HUES64 (cell line): ENCODE measurements at regions not wholly inside any gene's neighbourhood (a gene's known extent, or its start where the extent isn't known, plus 50 kb on each side); places are given as distances from the start of the nearest gene placed in this dataset.

Source experiments
- H3K27ac ChIP-seq: 2 replicates; pipeline ENCODE4 v1.7.0; 2013; ENCODE audit warnings: low read depth, low read length, inconsistent platforms
- H3K27me3 ChIP-seq: 2 replicates; pipeline ENCODE4 v1.6.1; 2013; ENCODE audit warnings: mild to moderate bottlenecking, low read length; ENCODE audit not compliant: insufficient read depth
- H3K36me3 ChIP-seq: 2 replicates; pipeline ENCODE4 v1.6.1; 2013; ENCODE audit warnings: mild to moderate bottlenecking, low read length; ENCODE audit not compliant: insufficient read depth
- H3K4me1 ChIP-seq: 2 replicates; pipeline ENCODE4 v1.6.1; 2013; ENCODE audit warnings: mild to moderate bottlenecking, low read length, moderate library complexity; ENCODE audit not compliant: insufficient read depth
- H3K4me3 ChIP-seq: 2 replicates; pipeline ENCODE4 v1.5.1; 2013; ENCODE audit warnings: mild to moderate bottlenecking, low read length, moderate library complexity
- H3K9ac ChIP-seq: 2 replicates; pipeline ENCODE4 v1.6.1; 2013; ENCODE audit warnings: mild to moderate bottlenecking, low read depth, low read length
- H3K9me3 ChIP-seq: 2 replicates; pipeline ENCODE4 v1.6.1; 2013; ENCODE audit warnings: low read depth, low read length; ENCODE audit not compliant: insufficient read depth
- WGBS: fragments of 150-250, 120-280 bp; methylation state at CpG from one replicate; pipeline ENCODE4 v1.1.7; 2013; ENCODE audit warnings: missing lambda C conversion rate; 5-methylcytosine and 5-hydroxymethylcytosine counted together

DNA sequence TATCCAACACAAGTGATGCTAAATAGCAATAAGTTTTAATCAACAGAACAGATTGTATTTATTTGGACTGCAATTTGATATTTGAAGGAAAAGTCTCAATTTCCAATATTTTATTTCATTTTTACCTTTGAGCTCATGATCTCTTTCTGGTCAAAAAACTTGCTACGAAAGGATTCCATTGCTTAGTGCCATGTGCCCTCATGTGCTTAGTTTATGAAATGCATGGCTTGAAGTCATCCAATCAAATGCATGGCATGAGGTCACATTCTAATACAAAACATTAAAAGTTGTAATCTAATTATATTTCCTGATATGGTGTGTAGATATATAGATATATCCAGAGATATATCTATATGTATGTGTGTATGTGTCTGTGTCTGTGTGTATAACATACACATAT is 321.2 kb upstream of the ADGRB3 start:
- no peaks in the 10 kb centered on the region for H3K27me3 ChIP-seq
- no peak overlapping the region for H3K9ac ChIP-seq
- no peaks in the 10 kb centered on the region for H3K36me3 ChIP-seq
- no peaks in the 10 kb centered on the region for H3K9me3 ChIP-seq
- H3K4me3 ChIP-seq: no peak overlapping the region
- WGBS: 100% methylated on average over 1 of the region's 1 CpG
- no peak overlapping the region for H3K27ac ChIP-seq
- H3K4me1 ChIP-seq: no peaks in the 10 kb centered on the region

DNA sequence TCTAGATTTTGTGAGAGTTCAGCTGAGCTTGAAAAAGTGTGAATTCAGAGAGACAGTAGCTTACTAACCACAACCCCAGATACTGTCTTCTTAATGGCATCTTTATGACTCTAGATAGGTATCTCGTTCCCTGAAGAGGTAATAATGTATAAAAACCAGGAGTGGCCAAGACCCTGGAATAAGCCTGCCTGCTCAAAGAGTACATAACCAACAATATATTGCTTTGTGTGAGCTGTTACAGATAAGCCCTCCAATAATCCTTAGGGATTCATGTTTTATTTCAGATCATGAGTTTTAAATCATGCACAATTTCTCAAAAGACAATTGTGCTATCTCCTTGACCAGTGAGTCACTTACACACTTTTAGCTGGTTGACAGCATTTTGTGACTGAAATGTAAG is 327.8 kb upstream of the ADGRB3 start:
- no peak overlapping the region for H3K9ac ChIP-seq

DNA sequence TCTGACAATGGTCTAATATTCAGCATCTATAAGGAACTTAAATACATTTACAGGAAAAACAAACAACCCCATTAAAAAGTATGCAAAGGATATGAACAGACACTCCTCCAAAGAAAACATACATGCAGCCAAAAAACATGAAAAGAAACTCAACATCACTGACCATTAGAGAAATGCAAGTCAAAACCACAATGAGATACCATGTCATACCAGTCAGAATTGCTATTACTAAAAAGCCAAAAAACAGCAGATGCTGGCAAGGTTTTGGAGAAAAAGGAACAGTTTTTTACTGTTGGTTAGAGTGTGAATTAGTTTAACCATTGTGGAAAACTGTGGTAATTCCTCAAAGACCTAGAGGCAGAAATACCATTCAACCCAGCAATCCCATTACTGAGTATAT is 339.0 kb upstream of the ADGRB3 start:
- Histone ChIP-seq H3K9me3 (no peaks in the 10 kb centered on the region), H3K27ac (no peak overlapping the region), H3K27me3 (no peaks in the 10 kb centered on the region), H3K4me3 (no peak overlapping the region), H3K4me1 (no peaks in the 10 kb centered on the region), H3K9ac (no peak overlapping the region), H3K36me3 (no peaks in the 10 kb centered on the region)

More for the DNA sequence above, 327.8 kb upstream of the ADGRB3 start:
- Histone ChIP-seq H3K27me3 (no peaks in the 10 kb centered on the region), H3K4me1 (no peaks in the 10 kb centered on the region), H3K27ac (no peak overlapping the region), H3K4me3 (no peak overlapping the region), H3K9me3 (no peaks in the 10 kb centered on the region), H3K36me3 (no peaks in the 10 kb centered on the region)
- WGBS: 83% methylated on average over 1 of the region's 1 CpG

DNA sequence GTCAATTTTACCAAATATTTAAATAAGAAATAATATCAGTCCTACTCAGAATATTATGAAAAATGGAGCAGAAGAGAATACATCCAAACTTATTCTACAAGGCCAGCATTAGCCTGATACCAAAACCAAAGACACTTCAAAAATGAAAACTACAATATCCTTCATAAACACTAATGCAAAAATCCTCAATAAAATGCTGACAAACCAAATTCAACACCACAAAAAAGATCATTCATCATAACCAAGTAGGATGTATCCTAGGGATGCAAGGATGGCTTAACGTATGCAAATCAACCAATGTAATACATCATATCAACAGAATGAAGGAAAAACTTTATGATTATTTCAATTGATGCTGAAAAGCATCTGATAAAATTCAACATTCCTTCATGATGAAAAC is 352.4 kb upstream of the ADGRB3 start:
- Histone ChIP-seq H3K4me1 (no peaks in the 10 kb centered on the region), H3K27me3 (no peaks in the 10 kb centered on the region), H3K9ac (no peak overlapping the region), H3K9me3 (0 out of 2 replicates have a peak, but pooled peaks cover 3% of the 10 kb centered on the region), H3K27ac (no peak overlapping the region), H3K4me3 (no peak overlapping the region), H3K36me3 (no peaks in the 10 kb centered on the region)
- 57% methylated on average over 1 of the region's 1 CpG for WGBS

DNA sequence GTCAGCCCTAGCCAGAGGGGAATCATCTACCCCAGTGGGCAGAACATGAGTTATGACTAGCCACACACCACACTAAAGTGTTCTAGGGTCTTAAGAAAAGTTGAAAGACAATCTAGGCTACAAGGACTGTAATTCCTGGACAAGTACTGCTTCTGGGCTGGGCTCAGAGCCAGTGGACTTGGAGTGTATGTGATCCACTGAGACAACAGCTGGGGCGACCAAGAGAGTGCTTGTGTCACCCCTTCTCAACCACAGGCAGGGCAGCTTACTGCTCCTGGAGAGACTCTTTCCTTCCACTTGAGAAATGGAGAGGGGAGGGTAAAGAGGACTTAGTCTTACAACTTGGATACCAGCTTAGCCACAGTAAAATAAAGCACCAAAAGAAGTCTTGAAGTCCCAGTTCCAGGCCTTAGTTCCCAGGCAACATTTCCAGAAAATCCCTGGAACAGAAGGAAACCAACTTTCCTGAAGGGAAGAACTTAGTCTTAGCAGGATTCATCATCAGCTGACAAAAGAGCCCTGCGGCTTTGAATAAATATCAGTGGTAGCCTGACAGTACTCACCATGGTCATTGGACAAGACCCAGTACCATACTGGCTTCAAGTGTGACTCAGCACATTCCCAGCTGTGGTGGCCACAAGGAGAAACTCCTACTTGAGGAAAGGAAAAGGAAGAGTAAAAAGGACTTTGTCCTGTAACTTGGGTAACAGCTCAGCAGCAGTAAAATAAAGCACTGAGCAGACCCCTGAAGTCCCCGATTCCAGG is 355.1 kb upstream of the ADGRB3 start:
- H3K9me3 ChIP-seq: 0 out of 2 replicates have a peak, but pooled peaks cover 3% of the 10 kb centered on the region
- no peaks in the 10 kb centered on the region for H3K36me3 ChIP-seq
- H3K9ac ChIP-seq: no peak overlapping the region
- H3K27ac ChIP-seq: no peak overlapping the region
- H3K4me3 ChIP-seq: no peak overlapping the region
- H3K27me3 ChIP-seq: no peaks in the 10 kb centered on the region
- no peaks in the 10 kb centered on the region for H3K4me1 ChIP-seq
- WGBS: 94% methylated on average over 3 of the region's 3 CpGs

DNA sequence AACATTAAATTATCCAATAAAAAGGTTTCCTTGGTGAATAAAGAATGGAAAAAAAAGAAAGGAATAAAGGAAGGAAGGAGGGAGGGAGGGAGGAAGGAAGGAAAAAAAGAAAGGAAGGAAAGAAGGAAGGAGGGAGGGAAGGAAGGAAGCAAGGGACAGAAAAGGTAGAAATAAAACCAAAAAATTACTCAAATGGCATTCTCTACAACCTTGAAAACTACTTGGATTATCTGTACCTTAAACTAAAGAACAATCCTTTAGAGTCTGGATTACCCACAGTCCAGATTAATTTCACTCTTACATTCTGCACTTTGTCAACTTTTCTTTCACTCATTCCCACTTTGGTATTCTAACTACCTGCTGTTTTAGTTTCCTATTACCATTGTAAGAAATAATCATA is 361.8 kb upstream of the ADGRB3 start:
- Histone ChIP-seq H3K9ac (no peak overlapping the region), H3K9me3 (no peaks in the 10 kb centered on the region), H3K27me3 (no peaks in the 10 kb centered on the region), H3K36me3 (no peaks in the 10 kb centered on the region), H3K27ac (no peak overlapping the region), H3K4me1 (no peaks in the 10 kb centered on the region), H3K4me3 (no peak overlapping the region)

DNA sequence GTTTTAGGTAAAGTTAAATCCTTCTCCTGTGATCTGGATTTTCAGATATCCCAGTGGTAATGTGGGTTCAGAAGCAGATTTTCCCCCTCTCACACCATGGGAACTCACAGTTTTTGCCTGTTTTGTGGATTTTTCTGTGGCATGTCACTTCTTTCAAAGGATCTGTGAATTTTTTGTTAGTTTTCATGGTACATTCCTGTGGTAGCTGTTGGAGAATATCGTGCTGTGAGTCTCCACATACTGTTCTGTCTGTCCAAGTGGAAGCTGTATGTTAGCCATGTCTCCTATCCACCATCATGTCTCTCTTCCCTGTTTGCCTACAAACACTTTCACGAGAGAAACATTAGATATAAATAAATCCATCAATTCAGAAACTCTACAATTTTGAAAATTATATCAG is 378.7 kb upstream of the ADGRB3 start:
- no peak overlapping the region for H3K4me3 ChIP-seq
- 69% methylated on average over 2 of the region's 2 CpGs for WGBS
- no peak overlapping the region for H3K9ac ChIP-seq
- no peaks in the 10 kb centered on the region for H3K36me3 ChIP-seq
- H3K27ac ChIP-seq: no peak overlapping the region
- H3K27me3 ChIP-seq: no peaks in the 10 kb centered on the region
- peaks cover 11% of the 10 kb centered on the region for H3K9me3 ChIP-seq
- H3K4me1 ChIP-seq: no peaks in the 10 kb centered on the region

DNA sequence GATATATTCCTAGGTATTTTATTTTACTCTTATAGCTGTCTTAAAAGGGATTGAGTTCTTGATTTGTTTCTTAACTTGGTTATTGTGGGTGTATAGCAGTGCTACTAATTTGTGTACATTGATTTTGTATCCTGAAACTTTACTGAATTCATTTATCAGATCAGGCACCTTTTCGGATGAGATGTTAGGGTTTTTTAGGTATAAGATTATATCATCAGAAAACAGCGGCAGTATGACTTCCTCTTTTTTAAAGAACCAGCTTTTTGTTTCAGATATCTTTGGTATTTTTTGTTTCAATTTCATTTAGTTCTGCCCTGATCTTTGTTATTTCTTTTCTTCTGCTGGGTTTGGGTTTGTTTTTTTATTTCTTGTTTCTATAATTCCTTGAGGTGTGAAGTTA is 382.4 kb upstream of the ADGRB3 start:
- Histone ChIP-seq H3K27ac (no peak overlapping the region), H3K4me3 (no peak overlapping the region), H3K9me3 (no peaks in the 10 kb centered on the region; the same call in 1 of the 2 replicates), H3K4me1 (no peaks in the 10 kb centered on the region), H3K27me3 (no peaks in the 10 kb centered on the region), H3K9ac (no peak overlapping the region), H3K36me3 (no peaks in the 10 kb centered on the region)
- 95% methylated on average over 2 of the region's 2 CpGs for WGBS

DNA sequence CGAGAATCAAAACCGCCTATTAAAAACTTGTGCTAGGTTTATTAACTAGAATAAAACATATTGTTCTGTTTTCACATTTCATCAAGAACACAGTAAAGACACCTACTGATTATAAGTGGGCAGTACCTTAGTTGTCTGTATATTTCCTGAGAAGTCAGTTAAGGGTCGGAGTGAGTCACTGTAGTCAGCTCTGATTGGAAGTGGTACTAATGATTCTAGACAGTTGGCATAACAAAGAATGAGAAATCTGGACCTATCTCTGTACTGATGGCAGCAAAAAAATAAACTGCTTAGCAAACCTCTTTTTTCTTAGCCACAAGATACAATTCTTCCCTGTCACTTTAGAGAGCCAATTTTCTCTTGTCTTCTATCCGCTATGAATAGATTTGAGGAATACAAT is 387.3 kb upstream of the ADGRB3 start:
- Histone ChIP-seq H3K27me3 (no peaks in the 10 kb centered on the region), H3K4me1 (no peaks in the 10 kb centered on the region), H3K9me3 (no peaks in the 10 kb centered on the region; the same call in 1 of the 2 replicates), H3K27ac (no peak overlapping the region), H3K9ac (no peak overlapping the region), H3K4me3 (no peak overlapping the region), H3K36me3 (no peaks in the 10 kb centered on the region)
- 96% methylated on average over 1 of the region's 4 CpGs for WGBS

DNA sequence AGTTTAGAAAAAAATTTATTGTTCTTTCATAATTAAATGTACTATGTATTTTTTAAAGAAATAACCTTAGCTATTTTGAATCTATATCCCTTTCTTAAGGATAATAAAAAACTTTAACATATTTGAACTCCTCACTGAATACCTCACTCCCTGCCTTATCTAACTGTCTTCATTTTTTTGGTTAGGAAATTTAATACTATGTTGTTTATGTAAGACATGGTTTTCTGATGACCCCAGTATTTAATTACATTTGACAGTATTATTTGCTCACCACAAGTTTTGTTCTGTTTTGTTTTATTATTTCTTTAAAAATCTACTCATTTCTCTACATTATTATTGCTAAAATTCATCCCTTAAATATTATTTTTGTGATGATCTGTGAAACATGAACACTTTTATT is 394.4 kb upstream of the ADGRB3 start:
- H3K9me3 ChIP-seq: no peaks in the 10 kb centered on the region
- no peak overlapping the region for H3K9ac ChIP-seq
- no peak overlapping the region for H3K27ac ChIP-seq
- H3K4me3 ChIP-seq: no peak overlapping the region
- no peaks in the 10 kb centered on the region for H3K36me3 ChIP-seq
- 0 out of 2 replicates have a peak, but pooled peaks cover 5% of the 10 kb centered on the region for H3K4me1 ChIP-seq
- no peaks in the 10 kb centered on the region for H3K27me3 ChIP-seq

DNA sequence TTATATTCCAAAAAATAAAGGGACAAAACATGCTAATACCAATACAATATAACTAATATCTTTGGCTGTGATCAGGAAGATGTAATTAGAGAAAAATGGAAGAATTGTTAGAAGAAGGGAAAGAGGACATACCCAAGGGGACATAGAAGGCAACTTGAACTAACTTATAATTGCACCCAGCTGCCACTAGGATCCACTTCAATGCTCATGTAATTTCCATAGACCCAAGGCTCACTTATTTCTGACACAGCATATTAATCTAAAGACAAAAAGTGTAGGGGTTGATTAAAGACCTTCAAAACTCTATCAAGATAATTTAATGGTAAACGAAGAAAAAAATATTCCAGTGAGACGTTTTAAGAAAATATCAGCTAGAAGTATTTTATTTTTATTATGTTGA is 396.0 kb upstream of the ADGRB3 start:
- H3K4me1 ChIP-seq: 0 out of 2 replicates have a peak, but pooled peaks cover 5% of the 10 kb centered on the region
- no peaks in the 10 kb centered on the region for H3K9me3 ChIP-seq
- no peak overlapping the region for H3K4me3 ChIP-seq
- 100% methylated on average over 2 of the region's 2 CpGs for WGBS
- H3K27me3 ChIP-seq: no peaks in the 10 kb centered on the region
- no peak overlapping the region for H3K9ac ChIP-seq
- no peaks in the 10 kb centered on the region for H3K36me3 ChIP-seq
- no peak overlapping the region for H3K27ac ChIP-seq

DNA sequence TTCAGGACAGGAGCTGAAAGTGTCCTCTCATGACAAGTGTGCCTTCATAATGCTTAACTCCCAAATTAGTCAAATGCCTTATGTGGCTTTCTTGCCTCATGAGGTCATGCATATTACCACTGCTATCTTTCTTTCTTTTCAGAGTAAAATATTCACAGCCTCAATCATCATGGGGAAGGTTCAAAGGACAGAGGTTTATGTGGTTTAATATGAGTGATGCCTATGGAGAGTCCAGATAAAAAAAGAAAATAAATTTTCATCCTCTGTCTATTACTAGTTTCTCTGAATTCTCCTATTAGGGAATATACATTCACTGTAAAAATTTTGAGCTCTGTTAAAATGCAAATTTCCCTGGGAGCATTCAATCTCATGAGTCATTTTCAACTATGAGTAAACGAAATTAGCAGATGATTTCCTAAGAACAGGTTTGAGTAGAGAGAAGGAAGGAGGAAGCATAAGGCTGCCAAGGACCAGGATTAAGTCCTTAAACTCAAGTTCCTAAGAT is 396.9 kb upstream of the ADGRB3 start:
- WGBS: 73% methylated on average over 1 of the region's 1 CpG
- H3K9me3 ChIP-seq: no peaks in the 10 kb centered on the region
- no peaks in the 10 kb centered on the region for H3K27me3 ChIP-seq
- H3K4me1 ChIP-seq: 0 out of 2 replicates have a peak, but pooled peaks cover 5% of the 10 kb centered on the region
- H3K36me3 ChIP-seq: no peaks in the 10 kb centered on the region
- H3K4me3 ChIP-seq: no peak overlapping the region
- no peak overlapping the region for H3K27ac ChIP-seq
- H3K9ac ChIP-seq: no peak overlapping the region
